ENCODE measurements at regions not wholly inside any gene's neighbourhood (a gene's known extent, or its start where the extent isn't known, plus 50 kb on each side); places are given as distances from the start of the nearest gene placed in this dataset.

DNA sequence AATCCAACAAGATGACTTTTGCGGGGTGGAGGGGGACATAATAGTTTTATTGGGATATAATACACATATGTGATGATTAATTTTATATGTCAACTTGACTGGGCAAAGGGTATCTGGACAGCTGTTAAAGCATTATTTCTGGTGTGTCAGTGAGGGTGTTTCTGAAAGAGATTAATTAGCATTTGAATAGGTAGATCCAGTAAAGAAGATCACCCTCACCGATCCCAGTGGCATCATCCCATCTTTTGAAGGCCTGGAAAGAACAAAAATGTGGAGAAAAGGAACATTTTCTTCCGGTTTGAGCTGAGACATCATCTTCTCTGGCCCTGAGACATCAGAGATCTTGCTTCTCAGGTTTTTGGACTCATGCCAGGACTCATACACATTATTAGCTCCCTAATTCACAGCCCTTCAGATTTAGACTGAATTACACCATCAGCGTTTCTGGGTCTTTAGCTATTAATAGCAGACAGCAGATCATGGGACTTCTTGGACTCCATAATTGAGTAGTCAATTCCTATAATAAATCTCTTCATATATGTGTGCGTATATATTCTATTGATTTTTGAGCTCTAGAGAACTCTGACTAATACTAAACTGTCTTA is 283.6 kb downstream of the PCNX1 start:
- TF ChIP-seq, protein P1, sequence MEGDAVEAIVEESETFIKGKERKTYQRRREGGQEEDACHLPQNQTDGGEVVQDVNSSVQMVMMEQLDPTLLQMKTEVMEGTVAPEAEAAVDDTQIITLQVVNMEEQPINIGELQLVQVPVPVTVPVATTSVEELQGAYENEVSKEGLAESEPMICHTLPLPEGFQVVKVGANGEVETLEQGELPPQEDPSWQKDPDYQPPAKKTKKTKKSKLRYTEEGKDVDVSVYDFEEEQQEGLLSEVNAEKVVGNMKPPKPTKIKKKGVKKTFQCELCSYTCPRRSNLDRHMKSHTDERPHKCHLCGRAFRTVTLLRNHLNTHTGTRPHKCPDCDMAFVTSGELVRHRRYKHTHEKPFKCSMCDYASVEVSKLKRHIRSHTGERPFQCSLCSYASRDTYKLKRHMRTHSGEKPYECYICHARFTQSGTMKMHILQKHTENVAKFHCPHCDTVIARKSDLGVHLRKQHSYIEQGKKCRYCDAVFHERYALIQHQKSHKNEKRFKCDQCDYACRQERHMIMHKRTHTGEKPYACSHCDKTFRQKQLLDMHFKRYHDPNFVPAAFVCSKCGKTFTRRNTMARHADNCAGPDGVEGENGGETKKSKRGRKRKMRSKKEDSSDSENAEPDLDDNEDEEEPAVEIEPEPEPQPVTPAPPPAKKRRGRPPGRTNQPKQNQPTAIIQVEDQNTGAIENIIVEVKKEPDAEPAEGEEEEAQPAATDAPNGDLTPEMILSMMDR (IDR thresholded peaks at IDR 0.05), result no peak
- no peak for TF ChIP-seq POLR2A (IDR thresholded peaks at IDR 0.05)

Measured in lower leg skin (tissue), 3 donors.